IPS-18a (cell line): ENCODE measurements at regions not wholly inside any gene's neighbourhood (a gene's known extent, or its start where the extent isn't known, plus 50 kb on each side); places are given as distances from the start of the nearest gene placed in this dataset.

ENCODE experiments used
- H3K27ac ChIP-seq: one replicate; pipeline ENCODE4 v1.5.1; 2013; ENCODE audit warnings: low read length
- H3K27me3 ChIP-seq: one replicate; pipeline ENCODE4 v1.6.1; 2013; ENCODE audit warnings: mild to moderate bottlenecking, low read length; ENCODE audit not compliant: control insufficient read depth, insufficient read depth
- H3K36me3 ChIP-seq: one replicate; pipeline ENCODE4 v1.6.1; 2013; ENCODE audit warnings: low read depth, low read length; ENCODE audit not compliant: control insufficient read depth
- H3K4me1 ChIP-seq: one replicate; pipeline ENCODE4 v1.6.1; 2013; ENCODE audit warnings: low read depth, low read length; ENCODE audit not compliant: control insufficient read depth
- H3K4me3 ChIP-seq: one replicate; pipeline ENCODE4 v1.5.1; 2013; ENCODE audit warnings: low read length
- H3K9ac ChIP-seq: one replicate; pipeline ENCODE4 v1.6.1; 2013; ENCODE audit warnings: mild to moderate bottlenecking, low read length, moderate library complexity
- H3K9me3 ChIP-seq: one replicate; pipeline ENCODE4 v1.6.1; 2013; ENCODE audit warnings: low read depth, low read length; ENCODE audit not compliant: control insufficient read depth

- Histone ChIP-seq H3K9ac (no peak overlapping the region), H3K27me3 (no peaks in the 10 kb centered on the region), H3K27ac (no peak overlapping the region), H3K9me3 (no peaks in the 10 kb centered on the region), H3K4me1 (no peaks in the 10 kb centered on the region), H3K36me3 (no peaks in the 10 kb centered on the region), H3K4me3 (no peak overlapping the region)
Measured at GRCh38 chr2:49801898-49802450, 647.7 kb upstream of the FSHR start.

- Histone ChIP-seq H3K4me1 (no peaks in the 10 kb centered on the region), H3K27me3 (no peaks in the 10 kb centered on the region), H3K9me3 (no peaks in the 10 kb centered on the region), H3K4me3 (no peak overlapping the region), H3K9ac (no peak overlapping the region), H3K36me3 (no peaks in the 10 kb centered on the region), H3K27ac (no peak overlapping the region)
Measured at GRCh38 chr2:49798570-49798969, 644.3 kb upstream of the FSHR start.

GRCh38 chr2:49796266-49796665, 642.0 kb upstream of the FSHR start:
- no peak overlapping the region for H3K9ac ChIP-seq
- no peak overlapping the region for H3K4me3 ChIP-seq
- no peaks in the 10 kb centered on the region for H3K27me3 ChIP-seq
- H3K9me3 ChIP-seq, result no peaks in the 10 kb centered on the region
- no peak overlapping the region for H3K27ac ChIP-seq
- no peaks in the 10 kb centered on the region for H3K4me1 ChIP-seq
- H3K36me3 ChIP-seq, result no peaks in the 10 kb centered on the region

GRCh38 chr2:49794396-49794795, 640.1 kb upstream of the FSHR start:
- H3K36me3 ChIP-seq, result no peaks in the 10 kb centered on the region
- no peaks in the 10 kb centered on the region for H3K4me1 ChIP-seq
- H3K27me3 ChIP-seq, result no peaks in the 10 kb centered on the region
- H3K27ac ChIP-seq, result no peak overlapping the region
- no peaks in the 10 kb centered on the region for H3K9me3 ChIP-seq
- no peak overlapping the region for H3K4me3 ChIP-seq
- no peak overlapping the region for H3K9ac ChIP-seq

- Histone ChIP-seq H3K27me3 (no peaks in the 10 kb centered on the region), H3K9me3 (no peaks in the 10 kb centered on the region), H3K4me1 (no peaks in the 10 kb centered on the region), H3K27ac (no peak overlapping the region), H3K9ac (no peak overlapping the region), H3K4me3 (no peak overlapping the region), H3K36me3 (no peaks in the 10 kb centered on the region)
Measured at GRCh38 chr2:49788300-49788699, 634.0 kb upstream of the FSHR start.

GRCh38 chr2:49780949-49781348, 626.6 kb upstream of the FSHR start:
- Histone ChIP-seq H3K36me3 (no peaks in the 10 kb centered on the region), H3K27ac (no peak overlapping the region), H3K9ac (no peak overlapping the region), H3K9me3 (no peaks in the 10 kb centered on the region), H3K27me3 (no peaks in the 10 kb centered on the region), H3K4me3 (no peak overlapping the region), H3K4me1 (no peaks in the 10 kb centered on the region)

GRCh38 chr2:49772299-49772970, 618.1 kb upstream of the FSHR start:
- no peak overlapping the region for H3K9ac ChIP-seq
- H3K4me3 ChIP-seq, result no peak overlapping the region
- no peaks in the 10 kb centered on the region for H3K4me1 ChIP-seq
- no peaks in the 10 kb centered on the region for H3K36me3 ChIP-seq
- no peaks in the 10 kb centered on the region for H3K9me3 ChIP-seq
- no peaks in the 10 kb centered on the region for H3K27me3 ChIP-seq
- H3K27ac ChIP-seq, result no peak overlapping the region

GRCh38 chr2:49770919-49771318, 616.6 kb upstream of the FSHR start:
- no peaks in the 10 kb centered on the region for H3K9me3 ChIP-seq
- no peaks in the 10 kb centered on the region for H3K36me3 ChIP-seq
- H3K9ac ChIP-seq, result no peak overlapping the region
- no peak overlapping the region for H3K27ac ChIP-seq
- no peak overlapping the region for H3K4me3 ChIP-seq
- H3K27me3 ChIP-seq, result no peaks in the 10 kb centered on the region
- H3K4me1 ChIP-seq, result no peaks in the 10 kb centered on the region

GRCh38 chr2:49767316-49767715, 613.0 kb upstream of the FSHR start:
- Histone ChIP-seq H3K9ac (no peak overlapping the region), H3K27ac (no peak overlapping the region), H3K4me3 (no peak overlapping the region), H3K9me3 (no peaks in the 10 kb centered on the region), H3K27me3 (no peaks in the 10 kb centered on the region), H3K36me3 (no peaks in the 10 kb centered on the region), H3K4me1 (no peaks in the 10 kb centered on the region)

GRCh38 chr2:49755777-49756176, 601.5 kb upstream of the FSHR start:
- no peaks in the 10 kb centered on the region for H3K4me1 ChIP-seq
- H3K27ac ChIP-seq, result no peak overlapping the region
- no peak overlapping the region for H3K4me3 ChIP-seq
- H3K9me3 ChIP-seq, result no peaks in the 10 kb centered on the region
- no peaks in the 10 kb centered on the region for H3K36me3 ChIP-seq
- no peaks in the 10 kb centered on the region for H3K27me3 ChIP-seq
- H3K9ac ChIP-seq, result no peak overlapping the region

GRCh38 chr2:49754381-49754780, 600.1 kb upstream of the FSHR start:
- Histone ChIP-seq H3K4me3 (no peak overlapping the region), H3K9me3 (no peaks in the 10 kb centered on the region), H3K27ac (no peak overlapping the region), H3K9ac (no peak overlapping the region), H3K4me1 (no peaks in the 10 kb centered on the region), H3K27me3 (no peaks in the 10 kb centered on the region), H3K36me3 (no peaks in the 10 kb centered on the region)

- Histone ChIP-seq H3K9me3 (no peaks in the 10 kb centered on the region), H3K4me1 (no peaks in the 10 kb centered on the region), H3K4me3 (no peak overlapping the region), H3K9ac (no peak overlapping the region), H3K36me3 (no peaks in the 10 kb centered on the region), H3K27me3 (no peaks in the 10 kb centered on the region), H3K27ac (no peak overlapping the region)
Measured at GRCh38 chr2:49753344-49753985, 599.1 kb upstream of the FSHR start.
